Stimulated activated CD8-positive, alpha-beta memory T cell treated with anti-CD3 and anti-CD28 coated beads, Interleukin-7, amount 100 ng/mL, for 1 hour (primary cell): ENCODE measurements at regions not wholly inside any gene's neighbourhood (a gene's known extent, or its start where the extent isn't known, plus 50 kb on each side); places are given as distances from the start of the nearest gene placed in this dataset.

Source experiments
- DNase-seq, 2 donors: peaks; one replicate each; pipeline ENCODE4 v3.0.0-alpha.2; 2020; ENCODE audit warnings: low read depth in 2 of 2

DNA sequence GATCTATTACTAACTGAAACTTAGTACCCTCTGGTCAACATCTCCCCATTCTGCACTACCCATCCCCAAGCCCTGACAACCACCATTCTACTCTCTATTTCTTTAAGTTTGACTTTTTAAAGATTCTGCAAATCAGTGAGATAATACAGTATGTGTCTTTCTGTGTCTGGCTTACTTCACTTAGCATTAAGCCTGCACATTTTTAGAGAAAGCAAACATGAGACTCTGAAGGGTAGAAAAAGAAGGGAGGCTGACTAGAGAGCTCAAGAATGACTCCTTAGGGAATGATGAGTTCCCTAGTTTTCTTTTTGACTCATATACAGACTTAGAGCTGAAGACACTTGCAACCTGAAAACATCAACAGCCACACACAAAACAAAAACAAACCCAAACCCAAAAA, 311.3 kb downstream of the SQOR start:
- DNase-seq, result no peak

DNA sequence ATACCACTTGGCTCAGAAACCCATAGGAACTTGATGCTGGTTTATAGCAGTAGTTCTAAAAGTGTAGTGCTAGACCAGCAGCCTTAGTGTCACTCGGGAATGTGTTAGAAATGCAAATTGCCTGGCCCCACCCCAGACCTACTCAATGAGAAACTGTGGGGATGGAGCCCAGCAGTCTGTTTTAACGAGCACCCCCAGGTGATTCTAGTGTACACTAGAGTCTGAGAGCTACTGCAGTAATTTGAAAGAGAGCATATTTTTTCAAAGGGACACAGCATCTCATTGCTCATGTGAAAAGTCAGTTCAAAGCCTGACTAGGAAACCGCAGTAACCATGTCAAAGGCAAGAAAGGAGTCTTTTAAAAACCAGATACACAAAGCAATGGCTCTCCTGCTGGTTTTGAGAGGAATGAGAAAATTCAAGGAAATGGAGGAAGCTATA, 313.4 kb downstream of the SQOR start:
- DNase-seq, result no peak

DNA sequence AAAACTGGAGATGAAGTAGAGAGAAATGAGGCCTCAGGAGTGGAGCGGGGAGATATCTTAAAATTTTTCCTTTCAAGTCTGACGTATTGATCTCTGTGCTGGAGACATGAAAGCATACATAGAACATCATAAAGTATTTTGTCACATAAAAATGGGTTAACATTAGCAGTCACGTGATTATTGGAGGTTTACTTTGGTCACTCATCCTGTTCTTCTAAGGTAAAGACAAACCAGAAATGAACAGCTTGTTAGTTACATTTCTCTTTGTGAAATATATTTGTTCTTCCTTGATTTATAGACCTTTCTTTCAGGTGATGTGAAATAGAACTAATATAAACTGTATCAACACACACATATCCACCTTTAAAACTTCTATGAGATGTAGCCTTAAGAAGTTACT, 324.1 kb downstream of the SQOR start:
- no peak for DNase-seq

DNA sequence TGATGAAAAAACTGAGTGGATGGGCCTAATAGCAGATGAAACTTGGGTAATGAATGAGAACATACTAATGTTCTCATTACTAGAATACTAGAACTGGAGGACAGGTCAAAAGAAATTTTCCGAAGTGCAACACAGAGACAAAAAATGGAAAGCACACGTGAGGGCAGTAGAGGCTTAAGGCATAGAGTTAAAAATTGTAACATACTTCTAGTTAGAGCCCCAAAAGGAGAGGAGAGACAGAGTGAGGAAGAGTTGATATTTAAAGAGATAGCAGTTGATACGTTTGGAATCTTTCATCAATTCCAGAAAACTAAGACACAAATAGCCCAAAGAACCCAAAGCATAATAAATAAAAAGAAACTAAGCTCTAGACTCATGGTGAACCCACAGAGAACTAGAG, 327.9 kb downstream of the SQOR start:
- no peak for DNase-seq

DNA sequence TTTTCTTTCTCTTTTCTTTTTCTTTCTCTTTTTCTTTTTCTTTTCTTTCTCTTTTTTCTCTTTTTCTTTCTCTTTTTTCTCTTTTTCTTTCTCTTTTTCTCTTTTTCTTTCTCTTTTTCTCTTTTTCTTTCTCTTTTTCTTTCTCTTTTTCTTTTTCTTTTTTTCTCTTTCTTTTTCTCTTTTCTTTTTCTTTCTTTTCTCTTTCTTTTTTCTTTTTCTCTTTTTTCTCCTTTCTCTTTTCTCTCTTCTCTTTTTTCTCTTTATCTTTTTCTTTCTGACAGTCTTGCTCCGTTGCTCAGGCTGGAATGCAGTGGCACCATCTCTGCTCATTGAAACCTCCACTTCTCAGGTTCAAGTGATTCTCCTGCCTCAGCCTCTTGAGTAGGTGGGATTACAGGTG, 335.7 kb downstream of the SQOR start:
- no peak for DNase-seq

DNA sequence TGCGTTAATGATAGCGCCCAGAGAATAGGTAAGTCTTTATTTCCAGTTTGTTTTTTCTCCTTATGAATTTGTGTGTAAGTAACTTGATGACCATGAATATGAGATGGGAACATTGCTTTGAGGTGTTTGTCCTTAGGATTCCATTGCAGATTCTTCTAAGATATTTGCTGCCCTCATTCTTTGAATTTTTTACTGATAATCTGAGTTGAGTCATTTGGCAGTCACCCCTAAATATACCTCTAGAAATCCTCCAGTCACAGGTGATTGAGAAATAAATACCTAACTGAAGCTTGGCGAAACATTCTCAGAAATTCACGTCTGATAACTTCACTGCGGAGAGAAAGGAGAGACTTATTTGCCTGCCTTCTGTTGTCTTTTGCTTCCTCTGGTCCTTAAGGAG, 345.5 kb downstream of the SQOR start:
- no peak for DNase-seq

DNA sequence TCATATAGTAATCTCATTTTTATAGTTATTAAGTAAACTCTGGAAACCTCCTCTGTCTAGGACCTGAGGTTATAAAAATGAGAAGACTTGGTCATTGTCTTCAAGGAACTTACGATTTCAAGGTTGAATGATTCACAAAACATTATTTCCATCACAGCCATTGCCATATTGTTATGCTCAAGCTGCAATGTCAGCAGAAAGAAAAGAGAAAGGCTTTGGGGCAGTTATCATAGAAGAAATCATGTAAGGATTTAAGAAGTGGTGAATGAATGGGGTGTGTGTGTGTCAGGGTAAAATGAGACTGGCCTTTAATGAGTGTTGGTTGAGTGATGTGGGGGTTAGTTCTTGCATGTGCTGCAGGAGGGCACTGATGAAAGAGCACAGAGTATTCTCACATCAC, 346.8 kb downstream of the SQOR start:
- DNase-seq, result no peak

DNA sequence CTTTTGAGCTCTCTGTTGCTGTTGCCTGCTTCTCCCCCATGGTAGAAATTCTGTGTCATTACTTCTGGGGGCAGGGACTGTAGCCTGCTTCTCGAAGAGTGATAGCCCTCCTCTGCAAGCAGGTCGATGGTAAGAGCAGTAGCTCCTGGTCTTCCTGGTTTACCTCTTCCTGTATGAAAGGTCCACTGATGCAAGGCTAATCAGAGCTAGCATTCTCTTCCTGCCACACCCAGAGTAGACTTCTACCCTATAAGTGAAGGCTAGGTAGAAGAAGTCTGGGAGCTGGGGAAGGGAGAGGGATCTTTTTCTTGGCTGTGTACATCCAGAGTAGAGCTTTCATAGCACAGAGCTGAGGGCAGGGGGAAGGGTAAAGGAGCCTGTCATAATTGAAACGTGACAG, 357.0 kb downstream of the SQOR start:
- DNase-seq, result no peak

DNA sequence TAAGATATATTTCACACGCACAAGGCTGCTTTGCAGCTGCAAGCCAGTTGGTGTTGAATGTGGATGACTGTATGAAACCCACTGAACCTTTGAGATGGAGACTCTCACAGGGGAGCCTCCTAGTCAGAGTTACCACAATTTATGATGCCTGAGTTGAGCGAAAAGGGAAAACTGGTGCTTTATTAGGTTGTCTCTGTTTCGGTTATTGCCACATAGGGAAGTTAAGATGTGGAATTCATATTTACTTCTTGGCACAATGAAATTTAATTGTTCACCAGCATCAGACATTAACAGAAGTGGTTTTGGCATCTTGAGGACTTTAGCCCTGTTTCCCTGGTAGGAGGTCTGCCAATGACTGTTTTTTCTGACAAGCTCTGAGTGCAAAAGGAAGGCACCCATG, 358.2 kb downstream of the SQOR start:
- no peak for DNase-seq

DNA sequence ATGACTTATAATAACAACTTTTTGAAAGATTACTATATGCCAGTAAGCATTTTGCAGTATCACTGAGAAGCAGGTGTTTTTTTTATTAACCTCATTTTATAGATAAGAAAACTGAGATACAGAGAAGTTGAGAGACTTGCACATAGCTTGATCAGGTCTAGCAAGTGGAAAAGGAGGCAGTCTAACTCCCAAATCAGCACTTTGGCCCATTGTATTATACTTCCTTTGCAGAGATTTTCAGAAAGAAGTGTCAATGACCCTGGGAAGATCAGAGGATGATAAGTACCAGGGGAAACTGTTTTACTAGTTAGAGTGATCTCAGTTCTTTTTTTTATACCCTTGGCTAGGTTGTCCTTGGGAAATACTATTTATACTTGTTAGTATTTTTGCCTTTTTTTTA, 358.7 kb downstream of the SQOR start:
- DNase-seq, result no peak

DNA sequence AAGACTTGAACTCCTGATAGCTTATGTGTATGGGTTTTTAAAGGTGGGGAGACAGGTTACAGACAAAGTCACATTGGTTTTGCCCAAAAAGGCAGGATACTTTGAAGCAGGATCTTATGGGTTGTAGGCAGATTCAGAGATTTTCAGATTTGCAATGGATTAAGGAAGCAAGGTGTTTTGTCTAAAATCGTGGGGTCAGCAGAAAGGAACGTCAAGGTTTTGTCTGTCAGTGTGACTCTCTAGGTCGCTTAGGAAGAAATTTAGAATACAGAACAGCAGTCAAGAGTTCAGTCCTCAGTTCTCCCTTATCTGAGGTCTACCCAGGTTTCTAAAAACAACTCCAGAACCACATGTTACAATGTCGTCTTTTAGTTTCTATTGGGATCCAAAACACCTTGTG, 361.0 kb downstream of the SQOR start:
- no peak for DNase-seq

DNA sequence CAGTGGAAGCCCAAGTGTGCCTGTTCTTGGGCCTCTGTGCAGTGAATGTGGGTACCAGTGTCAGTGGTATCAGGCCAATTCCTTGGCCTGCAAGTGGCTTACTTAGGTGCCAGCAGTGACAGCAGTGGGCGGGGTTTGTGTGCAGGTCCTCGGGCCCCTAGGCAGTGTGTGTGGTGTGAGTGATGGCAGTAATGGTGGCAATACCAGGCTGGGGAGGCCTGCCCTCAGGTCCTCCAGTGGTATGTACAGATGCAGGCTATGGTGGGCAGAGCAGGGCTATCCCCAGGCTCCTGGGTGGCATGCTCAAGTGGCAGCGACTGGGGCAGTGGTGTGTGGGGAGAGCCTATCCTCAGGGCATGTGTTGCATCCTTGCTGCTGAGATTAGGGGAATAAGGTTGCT, 379.7 kb downstream of the SQOR start:
- DNase-seq, result no peak

DNA sequence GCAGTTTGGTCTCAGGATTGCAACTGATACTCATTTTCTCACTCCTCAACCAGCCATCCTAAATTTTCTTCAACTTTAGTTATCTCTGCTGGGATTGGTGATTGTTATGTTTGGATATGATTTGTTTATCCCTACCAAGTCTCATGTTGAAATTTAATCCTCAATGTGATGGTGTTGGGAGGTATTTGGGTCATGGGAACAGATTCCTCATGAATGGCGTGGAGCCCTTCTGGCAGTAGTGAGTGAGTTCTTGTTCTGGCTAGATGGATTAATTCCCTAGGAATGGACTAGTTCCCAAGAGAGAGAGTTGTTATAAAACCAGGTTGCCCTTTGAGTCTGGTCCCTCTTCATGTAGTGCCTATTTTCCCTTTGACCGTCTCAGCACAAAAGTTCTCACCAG, 399.9 kb downstream of the SQOR start:
- no peak for DNase-seq

DNA sequence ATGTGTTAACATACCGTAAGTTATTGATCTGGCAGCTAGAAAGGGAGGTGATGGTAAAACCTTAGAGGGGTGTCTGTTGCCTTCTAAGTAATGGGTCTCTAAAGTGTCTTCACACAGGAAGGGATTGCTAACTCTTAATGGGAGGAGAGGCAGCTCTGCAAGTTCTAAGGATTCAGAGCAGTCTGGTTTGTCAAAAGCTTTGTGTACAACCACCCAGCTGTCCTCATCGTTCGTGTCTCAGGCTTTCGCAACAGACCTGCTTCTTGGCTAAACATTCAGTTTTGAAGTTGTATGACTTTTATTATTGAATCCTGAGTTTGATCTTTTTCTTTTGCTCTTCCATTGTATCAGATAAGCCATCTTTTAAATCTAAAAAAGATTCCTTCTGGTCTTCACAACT, 404.9 kb downstream of the SQOR start:
- DNase-seq, result no peak

DNA sequence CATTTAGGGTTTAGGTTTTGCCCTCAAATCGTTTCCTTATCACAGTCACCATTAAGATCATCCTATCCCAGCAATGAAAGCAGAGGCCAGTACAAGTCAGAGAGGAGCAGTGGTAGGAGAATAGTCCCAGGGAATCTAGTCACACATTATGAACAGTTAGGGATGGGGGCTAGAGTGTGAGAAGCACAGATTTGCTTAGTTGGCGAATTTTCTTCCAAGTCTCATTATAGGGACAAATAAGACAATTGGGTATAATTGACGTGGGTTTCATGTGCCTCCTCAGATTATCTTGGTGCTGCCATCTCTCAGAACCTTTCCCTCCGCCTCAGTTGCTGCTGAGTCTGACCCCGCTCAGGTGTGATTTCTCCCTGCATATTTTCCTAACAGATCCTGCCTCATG, 407.1 kb downstream of the SQOR start:
- no peak for DNase-seq

DNA sequence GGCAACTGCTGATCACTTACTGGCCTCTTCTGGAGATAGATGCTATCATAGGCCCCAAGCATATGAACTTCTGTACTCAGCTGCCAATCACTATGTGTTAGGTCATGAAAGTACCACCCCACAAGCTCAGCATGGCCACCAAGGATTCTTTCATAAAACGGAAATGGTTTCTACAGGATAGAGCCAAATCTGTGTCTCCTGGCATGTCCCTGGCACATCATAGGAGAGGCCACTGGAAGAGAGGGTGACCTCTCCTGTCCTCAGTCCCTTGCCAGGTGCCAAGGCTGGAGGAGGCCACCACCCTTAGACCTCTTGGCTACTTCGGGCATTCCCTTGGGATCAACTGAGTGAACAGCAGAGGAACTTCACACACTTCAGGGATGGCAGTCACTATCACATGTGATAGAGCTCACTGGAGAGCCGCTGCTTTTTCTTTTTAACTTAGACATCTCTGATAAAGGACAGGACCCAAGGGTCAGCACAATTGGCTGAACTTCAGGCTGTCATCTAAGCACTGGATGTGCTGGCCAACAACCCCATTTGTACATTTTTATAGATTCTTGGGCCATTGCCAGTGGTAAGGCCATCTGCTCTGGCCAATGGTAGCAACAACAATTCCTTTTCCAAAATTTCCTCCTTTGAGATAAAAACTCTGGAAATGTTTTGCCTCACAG, 425.2 kb downstream of the SQOR start:
- no peak for DNase-seq

DNA sequence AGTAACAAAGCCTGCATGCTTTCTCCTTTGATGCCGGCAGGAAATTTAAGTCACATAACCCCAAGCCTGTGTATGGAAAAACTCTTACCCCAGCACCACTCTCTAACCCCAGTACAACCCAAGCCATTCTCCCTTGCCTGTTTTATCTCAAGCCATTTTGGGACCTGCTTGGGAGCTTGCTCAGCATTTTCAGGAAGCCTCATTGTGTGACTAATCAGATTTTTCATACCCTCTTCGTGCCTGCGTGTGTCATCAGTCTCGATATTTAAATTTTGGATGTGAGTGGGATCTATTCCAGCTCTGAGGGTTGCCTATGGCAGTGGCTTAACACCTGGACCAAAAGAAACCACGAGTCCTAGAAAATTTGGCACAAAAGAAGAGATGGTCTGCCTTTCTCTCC, 426.2 kb downstream of the SQOR start:
- no peak for DNase-seq

DNA sequence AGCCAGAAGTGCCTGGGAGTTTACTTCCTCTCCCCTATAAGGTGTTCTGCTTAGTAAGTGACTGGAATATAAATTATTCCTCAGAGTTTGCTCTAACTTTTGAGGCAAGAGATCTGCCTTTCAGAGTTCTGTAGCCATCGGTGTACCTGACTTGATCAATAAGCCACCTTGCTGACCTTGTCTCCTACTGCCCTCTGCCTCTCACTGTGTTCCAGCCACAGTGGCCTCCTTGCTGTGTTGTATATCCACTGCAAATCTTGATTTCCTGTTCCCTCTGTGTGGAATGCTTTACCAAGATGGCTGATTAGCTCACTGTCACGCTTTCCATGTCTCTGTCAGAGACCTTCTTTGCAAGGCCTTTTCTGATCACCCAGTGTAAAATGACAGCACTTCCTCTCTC, 442.4 kb downstream of the SQOR start:
- DNase-seq, result no peak

DNA sequence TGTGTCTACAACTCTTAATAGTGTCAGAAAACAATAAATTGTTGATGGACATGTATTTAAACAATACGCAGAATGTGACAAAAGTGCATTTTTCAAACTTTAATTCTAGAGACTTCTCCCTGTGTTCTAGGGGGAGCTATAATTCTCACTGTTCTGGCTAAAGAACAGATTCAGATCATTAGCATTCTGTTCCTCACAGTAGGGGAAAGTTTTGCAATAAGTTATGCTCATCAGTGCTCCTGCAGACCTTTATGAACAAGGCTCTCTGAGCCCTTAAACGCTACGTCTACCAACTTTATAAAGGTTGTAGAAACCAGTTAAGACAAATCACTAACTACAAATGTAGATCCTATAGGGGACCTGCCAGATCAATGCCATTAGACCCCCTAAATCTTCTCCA, 444.2 kb downstream of the SQOR start:
- no peak for DNase-seq

DNA sequence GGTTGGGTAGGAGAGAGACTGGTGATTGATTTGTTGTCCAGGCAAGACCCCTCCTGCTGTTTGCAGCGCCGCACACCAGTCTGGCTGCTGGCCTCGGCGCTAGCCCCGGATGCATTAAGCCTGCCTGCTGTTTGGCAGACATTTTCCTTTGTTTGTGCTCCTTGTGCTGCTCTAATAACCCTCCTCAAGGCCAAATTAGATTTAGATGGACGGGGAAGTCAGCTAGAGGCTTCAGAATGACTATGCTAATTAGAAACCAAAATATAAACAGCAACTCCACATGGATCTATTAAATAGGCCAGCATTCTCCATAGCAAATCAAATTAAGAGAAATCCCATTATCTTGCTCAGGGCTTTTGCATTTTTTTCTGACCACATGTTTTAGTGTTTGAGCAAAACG, 445.2 kb downstream of the SQOR start:
- DNase-seq, result no peak

DNA sequence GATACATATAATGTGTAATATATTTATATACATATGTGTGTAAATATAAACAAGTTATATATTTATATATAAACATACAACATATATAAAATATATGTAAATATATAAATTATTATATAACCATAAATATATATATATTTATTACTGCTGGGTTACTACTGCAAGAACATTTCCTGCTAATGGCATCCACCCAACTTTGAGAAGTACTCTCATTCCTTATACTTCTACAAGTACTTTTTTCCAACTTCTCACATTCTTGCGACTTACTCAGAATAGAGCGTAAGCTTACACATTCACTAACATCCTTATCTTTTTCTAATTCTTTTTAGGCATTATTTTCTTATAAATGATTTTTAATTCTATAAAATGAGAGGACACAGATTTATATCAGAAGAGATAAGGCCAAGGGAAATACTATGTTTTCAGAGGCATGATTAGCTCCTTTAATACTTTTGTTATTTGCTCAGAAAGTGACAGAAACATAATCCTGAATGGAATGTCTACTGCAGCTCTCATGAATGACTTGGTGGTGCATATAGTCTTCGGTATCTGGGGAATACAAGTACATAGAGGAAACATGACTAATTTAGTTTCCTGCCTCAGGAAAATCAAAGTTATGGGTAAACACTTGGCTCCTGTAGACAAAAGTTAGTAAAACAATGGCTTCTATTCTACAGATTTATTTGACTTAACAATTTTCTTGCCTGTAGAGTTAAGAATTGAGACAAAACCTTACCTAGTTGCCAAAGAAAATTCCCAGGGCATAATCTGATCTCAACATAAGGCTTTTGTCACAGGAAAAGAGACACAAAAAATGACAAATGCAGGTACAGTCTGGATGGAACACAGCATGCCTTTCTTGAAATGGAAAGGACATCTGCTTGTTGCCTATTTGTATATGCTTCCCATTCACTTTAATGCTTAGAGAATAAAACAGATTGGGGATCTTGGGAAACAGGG, 453.9 kb downstream of the SQOR start:
- no peak for DNase-seq

DNA sequence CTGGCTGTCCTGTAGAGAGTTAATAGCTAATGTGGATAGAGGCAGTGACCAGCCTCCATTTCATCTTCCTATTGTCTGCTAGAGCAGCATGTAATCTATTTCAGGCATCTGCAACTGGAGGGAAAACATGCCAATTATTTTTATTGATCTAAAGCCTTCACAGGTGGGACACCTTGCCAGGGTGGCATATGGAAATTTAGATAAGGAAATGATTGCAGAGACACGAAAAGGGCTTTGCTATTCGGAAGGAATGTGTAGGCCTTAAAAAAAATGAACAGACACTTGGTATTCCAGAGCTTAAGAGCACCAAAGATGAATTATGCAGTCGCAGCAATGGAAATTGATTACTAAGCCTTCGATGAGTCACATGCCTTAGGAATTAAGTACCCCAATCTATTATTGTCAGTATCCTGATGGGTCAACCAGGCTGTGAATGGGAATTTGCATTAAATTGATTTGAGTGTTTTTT, 454.7 kb downstream of the SQOR start:
- DNase-seq, result no peak

DNA sequence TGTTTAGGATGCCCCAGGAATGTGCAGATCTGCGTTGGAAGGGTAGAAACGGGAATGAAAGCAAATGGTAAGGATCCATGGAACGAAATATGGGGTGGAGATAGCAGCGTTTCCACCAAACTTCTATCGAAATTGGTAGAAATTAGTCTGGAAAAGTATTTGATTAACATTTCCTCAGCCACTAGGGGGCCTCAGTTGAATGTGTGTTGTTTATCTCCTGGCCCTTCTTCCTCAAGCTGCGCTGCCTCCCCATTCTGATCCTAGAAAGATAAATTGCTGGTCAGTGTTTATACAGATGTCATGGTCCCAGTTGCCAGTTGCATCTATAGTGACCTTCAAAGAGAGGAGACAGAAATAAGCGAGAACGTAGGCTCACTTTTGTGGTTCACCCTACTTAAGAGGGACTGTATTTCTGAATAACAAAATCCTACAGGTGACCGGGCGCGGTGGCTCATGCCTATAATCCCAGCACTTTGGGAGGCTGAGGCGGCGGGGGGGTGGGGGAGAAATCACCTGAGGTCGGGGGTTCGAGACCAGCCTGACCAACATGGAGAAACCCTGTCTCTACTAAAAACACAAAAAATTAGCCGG, 457.1 kb downstream of the SQOR start:
- no peak for DNase-seq
